Mammary epithelial cell (primary cell): ENCODE measurements at regions not wholly inside any gene's neighbourhood (a gene's known extent, or its start where the extent isn't known, plus 50 kb on each side); places are given as distances from the start of the nearest gene placed in this dataset.

Experiments
- CTCF ChIP-seq, 2 donors: IDR thresholded peaks in 1 of 2; conservative IDR thresholded peaks in 1 of 2; 2 replicates each; pipeline ENCODE4 v1.5.1; 2011 to 2012; ENCODE audit warnings: inconsistent platforms in 2 of 2, low read length in 2 of 2, mild to moderate bottlenecking in 2 of 2, control low read depth in 1 of 2, low read depth in 1 of 2; ENCODE audit not compliant: insufficient read depth in 1 of 2; ENCODE audit errors: extremely low read depth in 1 of 2
- EZH2 ChIP-seq: IDR thresholded peaks from 2 replicates; pipeline ENCODE4 v1.6.1; 2012; ENCODE audit warnings: low read length, inconsistent platforms, borderline replicate concordance

GRCh38 chr3:162936706-162937105 is 1440.1 kb downstream of the OTOL1 start:
- TF ChIP-seq CTCF (conservative IDR thresholded peaks at IDR 0.05 in 1 of 2, IDR thresholded peaks at IDR 0.05 in 1 of 2; ENCODE audit: extremely low read depth in 1 of 2, insufficient read depth in 1 of 2, low read depth in 1 of 2, low read length in 2 of 2) = no peak
- TF ChIP-seq EZH2 = no peak
